H1 (cell line): ENCODE measurements at regions not wholly inside any gene's neighbourhood (a gene's known extent, or its start where the extent isn't known, plus 50 kb on each side); places are given as distances from the start of the nearest gene placed in this dataset.

Source experiments
- CBX5 ChIP-seq: fragments of 300-800, 300-1000 bp; sonication (generic); IDR thresholded peaks from 2 replicates; pipeline ENCODE4 v1.7.1; 2016; ENCODE audit warnings: antibody characterized with exemption, low read length, low read depth
- CHD1 ChIP-seq: IDR thresholded peaks from 2 replicates; pipeline ENCODE4 v1.6.1; 2012; ENCODE audit warnings: low read depth, low read length, improper control_type of control experiment
- CHD7 ChIP-seq: fragments of 300-600 bp; sonication (generic); IDR thresholded peaks from 2 replicates; pipeline ENCODE4 v1.7.1; 2012; ENCODE audit warnings: low read length, moderate library complexity, mild to moderate bottlenecking, inconsistent platforms; ENCODE audit not compliant: insufficient replicate concordance
- HDAC2 ChIP-seq, 2 experiments: fragments of 300-600 bp in 1 of 2; sonication (generic) in 1 of 2; IDR thresholded peaks; 2 replicates each; pipeline ENCODE4 v1.6.1; 2011 to 2012; ENCODE audit warnings: low read depth in 2 of 2, low read length in 2 of 2, mild to moderate bottlenecking in 2 of 2, moderate library complexity in 2 of 2, borderline replicate concordance in 1 of 2, inconsistent platforms in 1 of 2
- KDM1A ChIP-seq: fragments of 200-600, 300-600 bp; sonication (generic); IDR thresholded peaks from 2 replicates; pipeline ENCODE4 v1.7.1; 2016; ENCODE audit warnings: mild to moderate bottlenecking, low read length, borderline replicate concordance
- RAD21 ChIP-seq, 2 experiments: IDR thresholded peaks in 1 of 2; conservative IDR thresholded peaks in 1 of 2; 2 replicates each; pipeline ENCODE4 v1.6.1; 2011; ENCODE audit warnings: low read depth in 2 of 2, low read length in 2 of 2, improper control_type of control experiment in 1 of 2, inconsistent platforms in 1 of 2, mild to moderate bottlenecking in 1 of 2, moderate library complexity in 1 of 2

- TF ChIP-seq CHD7 (no peak), CHD1 (no peak), HDAC2 (IDR thresholded peaks at IDR 0.05; ENCODE audit: borderline replicate concordance in 1 of 2, low read depth in 2 of 2, low read length in 2 of 2) (no peak), KDM1A (no peak), CBX5 (no peak), RAD21 (IDR thresholded peaks at IDR 0.05 in 1 of 2, conservative IDR thresholded peaks at IDR 0.05 in 1 of 2; ENCODE audit: low read depth in 2 of 2, low read length in 2 of 2) (no peak)
- TF ChIP-seq, all 59 proteins: peak for 0
These were observed 142.8 kb upstream of the RAI2 start (continued) for GRCh38 chrX:18003876-18004275.
